Stimulated activated CD4-positive, alpha-beta T cell treated with anti-CD3 and anti-CD28 coated beads, TNF-alpha, amount 100 ng/mL, for 24 hours (primary cell): ENCODE measurements at regions not wholly inside any gene's neighbourhood (a gene's known extent, or its start where the extent isn't known, plus 50 kb on each side); places are given as distances from the start of the nearest gene placed in this dataset.

ENCODE experiments used
- DNase-seq, 3 experiments: peaks; one replicate each; pipeline ENCODE4 v3.0.0-alpha.2; 2020; ENCODE audit warnings: low read depth in 3 of 3

DNA sequence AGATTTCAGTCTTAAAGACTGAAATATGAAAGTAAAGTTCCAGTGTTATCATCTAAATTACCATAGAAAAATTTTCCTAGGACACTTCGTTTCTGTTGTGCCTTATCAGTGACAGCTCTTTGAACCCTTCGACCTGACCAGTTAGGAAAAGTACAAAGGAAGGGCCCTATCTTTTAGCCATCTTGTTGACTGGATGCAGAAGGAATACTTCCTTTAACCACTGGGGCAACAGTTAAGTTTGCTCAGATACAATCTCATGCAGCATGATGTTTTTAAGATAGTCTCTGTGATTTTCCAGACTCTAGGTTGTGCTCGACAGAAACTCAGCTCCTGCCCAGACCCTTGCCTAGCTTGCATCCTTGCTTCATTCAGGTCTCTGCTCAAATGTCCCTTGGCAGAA is 210.5 kb upstream of the RPS6KA3 start:
- DNase-seq, result no peak

DNA sequence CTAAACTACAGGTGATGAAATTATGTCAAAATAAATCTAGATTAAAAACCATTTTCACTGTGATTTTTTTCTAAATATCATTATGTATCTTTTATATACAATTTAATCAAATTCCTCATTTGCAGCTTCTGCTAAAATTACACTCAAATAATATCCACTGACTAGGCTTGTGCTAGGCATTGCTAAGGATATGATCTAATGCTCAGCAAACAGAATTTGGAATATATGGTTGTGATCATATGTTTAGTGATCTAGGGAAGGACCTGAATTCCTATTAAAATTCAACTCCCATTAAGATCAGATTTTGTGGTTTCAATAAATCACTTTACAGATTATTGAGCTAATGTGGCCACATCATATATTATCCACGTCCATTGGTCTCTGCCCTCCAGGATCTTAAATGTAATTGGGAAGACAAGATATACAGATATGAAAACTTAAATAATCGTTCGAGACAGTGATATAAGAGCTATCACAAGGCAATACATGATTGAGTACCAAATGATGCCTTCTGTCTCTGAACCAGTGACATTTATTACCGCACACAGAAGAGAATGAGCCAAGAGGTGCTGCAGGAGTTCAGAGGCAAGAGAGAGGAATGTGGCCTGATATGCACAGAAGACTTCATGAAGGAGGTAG is 206.0 kb upstream of the RPS6KA3 start:
- no peak for DNase-seq

DNA sequence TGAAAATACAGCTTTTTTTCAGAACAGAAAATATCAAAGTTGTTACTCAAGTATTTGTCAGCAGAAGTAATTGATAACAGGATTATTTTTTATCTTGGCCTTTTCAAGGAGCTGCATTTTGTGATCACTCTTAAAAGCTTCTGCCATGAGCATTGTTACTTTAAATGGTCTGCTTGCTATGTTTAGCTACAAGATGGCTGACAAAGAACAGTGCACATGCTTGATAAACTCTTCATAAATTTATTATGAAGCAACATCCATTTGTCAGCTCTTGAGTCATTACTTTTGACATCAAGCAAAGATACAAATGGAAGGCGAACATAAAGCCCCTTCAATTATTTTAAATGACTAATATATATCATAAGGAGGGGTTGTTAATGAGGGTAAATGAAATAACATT is 205.4 kb upstream of the RPS6KA3 start:
- no peak for DNase-seq

DNA sequence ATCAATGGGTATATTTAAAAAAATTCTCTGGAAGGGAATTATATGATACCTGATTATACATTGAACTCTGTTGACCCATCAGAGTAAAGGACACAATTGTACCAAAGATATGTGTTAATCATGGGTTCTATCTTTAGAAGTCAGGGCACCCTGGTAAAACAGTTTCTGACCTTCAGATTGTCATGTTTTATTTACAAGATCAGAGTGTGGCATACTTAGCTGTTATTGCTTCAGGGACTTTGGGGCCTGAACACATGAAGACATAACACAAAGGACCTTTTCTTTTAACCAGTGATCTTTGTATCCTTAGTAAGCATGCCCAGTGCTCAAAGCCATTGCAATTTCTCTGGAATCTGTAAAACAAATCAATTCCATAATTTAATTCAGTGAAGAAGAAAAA is 204.8 kb upstream of the RPS6KA3 start:
- no peak for DNase-seq

DNA sequence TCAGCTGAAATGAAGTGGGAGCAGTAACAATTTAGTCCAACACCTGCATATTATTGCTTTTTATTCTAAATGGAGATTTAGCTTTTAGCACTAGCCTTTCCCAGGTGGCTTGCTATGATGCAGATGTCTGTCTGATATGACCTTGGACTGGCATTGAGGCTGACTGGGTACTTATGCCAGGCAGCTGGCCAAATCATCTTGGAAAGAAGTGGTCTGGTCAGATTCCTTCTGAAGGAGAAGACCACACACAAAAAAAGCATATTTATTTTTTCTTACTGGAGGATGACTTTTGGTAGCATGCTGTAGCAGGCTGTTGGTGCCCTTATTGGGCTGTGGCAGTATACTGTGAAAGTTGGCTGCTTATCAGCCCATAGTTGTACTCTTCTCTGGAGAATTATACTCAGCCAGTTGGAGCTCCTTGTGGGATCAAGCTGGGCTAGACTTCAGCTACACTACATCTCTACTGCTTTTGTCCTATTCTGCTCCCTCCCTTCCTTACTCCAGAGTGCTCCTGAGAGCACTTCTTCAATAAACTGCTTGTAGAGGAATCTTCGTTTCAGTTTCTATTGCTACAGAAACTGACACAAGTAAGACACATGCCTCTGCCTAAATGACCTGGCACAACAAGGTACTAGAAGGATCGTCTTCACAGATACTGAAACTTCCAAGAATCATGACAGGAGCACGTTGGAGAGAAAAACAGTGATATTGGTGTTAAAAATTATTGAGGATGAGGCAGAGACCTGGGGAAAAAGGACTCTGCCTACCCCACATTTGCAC is 196.8 kb upstream of the RPS6KA3 start:
- no peak for DNase-seq

DNA sequence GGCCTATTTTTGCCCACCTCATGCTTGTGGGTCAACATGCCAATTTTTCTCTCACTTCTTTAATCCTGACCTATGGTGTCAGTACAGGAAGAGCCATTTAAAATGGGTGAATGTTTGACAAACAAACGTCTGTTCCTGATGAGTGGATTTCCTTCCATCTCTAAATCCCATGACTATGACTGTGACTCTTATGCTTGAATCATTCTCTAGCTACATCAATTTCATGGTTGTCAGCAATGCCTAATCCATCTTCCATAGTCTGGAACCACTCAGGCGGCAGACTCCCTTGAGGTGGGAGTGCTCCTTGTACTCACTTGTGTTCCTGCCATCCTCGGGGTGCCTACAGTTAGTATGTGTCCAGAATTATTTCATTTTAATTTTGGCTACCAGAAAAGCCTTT is 194.9 kb upstream of the RPS6KA3 start:
- DNase-seq, result no peak

DNA sequence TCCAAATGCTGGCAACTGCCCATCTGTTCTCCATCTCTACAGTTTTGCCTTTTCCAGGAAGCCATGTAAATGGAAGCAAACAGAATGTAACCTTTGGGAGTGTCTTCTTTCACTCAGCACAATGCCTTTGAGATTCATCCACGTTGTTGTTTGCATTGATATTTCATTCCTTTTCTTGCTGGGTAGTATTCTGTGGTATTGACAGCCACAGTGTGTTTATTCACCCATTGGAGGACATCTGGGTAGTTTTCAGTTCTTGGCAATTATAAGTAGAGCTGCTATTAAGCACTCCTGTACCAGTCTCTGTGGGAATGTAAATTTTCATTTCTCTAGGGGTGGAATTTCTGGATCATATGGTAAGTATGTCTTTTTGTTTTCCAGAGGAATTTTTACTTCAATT is 194.3 kb upstream of the RPS6KA3 start:
- no peak for DNase-seq

DNA sequence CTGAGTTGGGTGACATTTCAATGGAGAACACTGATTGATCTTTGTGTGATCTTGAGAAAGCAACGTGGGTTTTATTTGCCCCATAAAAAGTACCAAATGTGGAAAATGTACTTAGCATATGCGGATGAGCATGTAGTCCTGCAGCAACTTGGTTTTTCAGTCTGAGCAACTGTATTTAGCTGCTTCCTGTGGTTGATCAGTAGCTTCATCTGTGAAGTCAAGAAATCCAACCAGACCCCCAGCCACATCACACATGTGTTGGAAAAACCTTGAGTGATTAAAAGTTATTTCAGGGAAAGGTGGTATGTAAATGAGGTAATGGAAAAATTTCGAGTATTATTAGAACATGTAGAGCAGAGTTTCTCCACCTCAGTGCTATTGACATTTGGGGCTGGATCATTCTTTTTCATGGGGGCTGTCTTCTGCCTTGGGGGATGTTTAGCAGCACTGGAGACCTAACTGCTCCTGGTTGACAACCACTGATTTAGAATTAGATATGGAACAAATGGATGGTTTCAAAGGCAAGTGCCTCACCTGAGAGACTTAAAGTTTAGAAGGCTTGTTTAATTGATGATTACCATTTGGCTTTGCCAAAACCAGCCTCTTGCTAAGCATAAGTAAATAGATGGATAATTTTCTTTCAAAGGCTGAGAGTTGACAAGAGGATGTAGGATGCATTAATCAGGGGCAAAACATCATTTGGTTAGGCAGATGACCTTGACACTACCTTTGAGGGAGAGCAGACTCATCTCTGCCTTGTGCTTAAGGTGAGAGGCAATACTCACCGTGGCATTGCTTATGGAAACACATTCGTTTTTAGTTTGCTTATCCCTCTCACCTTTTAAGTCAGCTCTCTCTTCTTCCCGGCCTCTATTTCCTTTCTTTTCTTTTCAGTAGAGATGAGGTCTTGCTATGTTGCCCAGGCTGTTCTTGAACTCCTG is 193.0 kb upstream of the RPS6KA3 start:
- peak in 1 of 3 experiments; percentile 4 for DNase-seq

DNA sequence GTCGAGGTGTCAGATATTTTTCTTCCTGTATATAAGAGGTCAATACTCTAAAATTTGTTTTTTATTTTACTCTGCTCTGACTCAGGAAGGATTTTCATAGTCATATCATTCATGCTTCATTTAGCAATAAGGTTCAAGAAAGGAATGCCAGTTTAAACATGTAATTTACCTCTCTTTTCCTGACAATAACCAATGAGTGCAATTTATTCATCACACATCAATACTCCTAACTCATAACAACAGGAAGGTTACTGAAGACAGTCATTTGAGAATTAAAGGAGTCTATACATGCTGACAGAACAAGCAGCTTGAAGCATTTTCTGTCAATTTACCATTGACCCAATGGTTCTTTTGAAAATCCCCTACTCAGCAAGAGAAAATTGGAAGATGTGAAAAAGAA is 190.3 kb upstream of the RPS6KA3 start:
- no peak for DNase-seq

DNA sequence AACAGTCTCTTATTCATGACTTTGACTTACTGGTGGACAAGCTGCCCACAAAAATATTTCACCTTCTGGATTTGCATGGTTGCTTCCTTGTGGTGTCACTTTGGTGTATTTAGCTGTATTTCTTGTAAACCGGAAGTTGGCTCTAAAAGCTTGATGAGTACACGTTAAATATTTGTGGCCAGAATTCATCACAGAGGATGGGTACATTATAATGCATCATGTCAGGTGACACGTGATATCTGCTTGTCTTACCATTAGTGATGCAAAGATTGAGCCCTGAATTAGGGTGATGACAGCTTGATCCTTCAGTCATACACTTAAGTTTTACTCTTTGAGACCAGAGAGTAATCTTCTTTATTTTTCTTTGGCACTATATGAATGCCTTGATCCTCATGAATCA is 188.3 kb upstream of the RPS6KA3 start:
- no peak for DNase-seq

DNA sequence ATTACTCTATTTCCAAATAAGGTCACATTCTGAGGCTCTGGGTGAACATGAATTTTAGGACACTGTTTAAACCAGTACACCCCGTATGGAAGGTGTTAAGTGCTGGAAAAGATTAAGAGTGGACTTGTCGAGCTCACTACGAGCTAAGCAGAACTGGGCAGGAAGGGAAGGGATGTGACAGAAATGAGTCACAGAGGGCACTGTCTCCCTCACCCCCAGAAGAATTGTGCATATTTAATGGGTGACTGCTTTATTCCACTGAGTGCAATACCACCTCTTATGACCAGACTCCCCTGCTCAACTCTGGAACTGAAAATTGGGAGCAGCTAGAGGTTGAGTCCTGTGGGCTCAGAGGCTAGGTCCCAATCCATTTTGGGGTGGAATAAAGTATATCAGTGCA is 187.4 kb upstream of the RPS6KA3 start:
- no peak for DNase-seq

DNA sequence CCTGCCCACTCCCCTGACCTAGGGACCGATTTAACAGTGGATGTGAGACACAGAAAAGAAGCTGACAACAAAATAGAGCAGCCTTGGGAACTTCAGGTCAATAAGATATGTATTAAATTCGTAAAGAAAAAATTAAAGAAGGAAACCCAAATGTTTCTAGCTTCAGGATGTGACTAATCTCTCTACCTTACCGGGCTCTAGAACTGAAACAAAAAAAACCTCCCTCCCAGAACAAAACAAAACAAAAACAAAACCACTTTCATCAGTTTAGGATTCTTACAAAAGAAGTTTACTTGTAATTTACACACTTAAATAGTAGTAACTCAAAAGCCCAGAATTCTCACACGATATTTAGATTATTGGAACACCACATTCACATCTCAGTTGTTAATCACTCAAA is 185.8 kb upstream of the RPS6KA3 start:
- DNase-seq, result no peak

DNA sequence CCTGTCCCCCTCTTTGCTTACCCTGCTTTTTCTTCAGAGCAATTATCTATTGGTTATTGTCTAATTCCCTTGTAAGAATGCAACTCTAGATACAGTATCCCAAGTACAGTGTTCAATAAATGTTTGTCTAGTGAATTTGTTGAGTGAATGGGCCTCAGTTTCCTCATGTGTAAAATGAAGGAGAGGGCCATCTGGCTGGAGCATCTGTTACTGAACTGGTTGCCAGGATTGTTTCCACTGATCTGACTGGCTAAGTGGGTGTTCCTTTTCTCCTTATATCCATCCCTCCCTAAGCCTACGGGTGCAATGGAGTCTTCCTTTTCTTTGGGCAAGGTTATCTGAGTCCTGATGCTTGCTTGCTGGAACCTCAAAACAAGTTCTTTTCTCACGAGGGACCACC is 185.2 kb upstream of the RPS6KA3 start:
- DNase-seq, result no peak

DNA sequence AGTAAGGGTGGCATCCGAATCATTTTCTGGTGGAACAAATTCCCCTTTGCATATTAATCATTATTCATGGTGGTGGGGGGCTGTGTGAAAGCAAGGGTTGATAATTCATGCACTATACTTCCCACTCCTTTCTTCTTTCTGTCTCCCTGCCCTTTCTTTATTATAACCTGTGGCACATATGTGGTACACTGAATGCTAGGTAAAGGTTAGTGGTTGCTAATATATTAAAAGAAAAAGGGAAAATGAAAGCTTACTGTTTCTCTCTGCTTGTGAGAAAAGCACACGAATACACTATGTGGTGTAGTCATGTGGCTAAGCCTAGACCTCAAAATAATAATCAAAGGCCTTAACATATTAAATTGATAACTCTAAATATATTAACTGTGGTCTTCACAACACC is 178.4 kb upstream of the RPS6KA3 start:
- DNase-seq, result no peak

DNA sequence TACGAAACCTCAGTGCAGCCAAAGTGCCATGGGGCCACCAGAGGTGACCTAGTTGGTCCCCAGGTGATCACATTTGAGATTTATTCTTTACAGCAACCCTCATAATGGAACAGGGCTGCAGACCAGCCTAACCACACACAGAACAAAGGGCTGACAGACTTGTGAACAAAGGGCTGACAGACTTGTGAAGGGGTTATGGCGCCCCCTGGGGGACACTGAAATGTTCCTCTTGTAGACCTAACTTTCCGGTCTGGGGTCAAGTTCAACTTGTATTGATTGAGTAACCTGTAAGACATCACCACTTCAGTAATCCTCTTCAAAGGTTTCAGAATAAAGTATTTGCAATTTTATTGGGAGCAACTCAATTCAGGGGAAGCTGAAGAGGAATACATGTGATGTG is 175.9 kb upstream of the RPS6KA3 start:
- peak; percentile 53 to 82 (median 53) for DNase-seq

DNA sequence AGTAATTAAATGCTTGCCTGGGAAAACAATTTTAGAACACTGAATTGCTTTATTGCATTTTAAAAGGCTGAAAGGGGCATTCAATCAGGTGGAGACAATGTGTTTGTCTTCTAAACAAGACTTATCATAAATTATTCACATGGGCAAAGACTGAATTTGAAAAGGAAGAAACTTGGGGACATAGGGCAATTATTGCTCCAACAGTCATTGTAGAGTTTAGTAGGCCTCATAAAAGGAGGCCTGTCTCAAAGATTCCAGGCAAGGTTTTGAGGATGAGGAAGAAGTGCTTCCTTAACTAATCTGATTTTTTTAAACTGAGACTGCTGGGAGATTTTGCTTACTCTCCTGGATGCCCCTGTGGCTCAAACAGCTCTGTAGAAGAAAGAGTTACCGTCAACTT is 174.4 kb upstream of the RPS6KA3 start:
- no peak for DNase-seq

DNA sequence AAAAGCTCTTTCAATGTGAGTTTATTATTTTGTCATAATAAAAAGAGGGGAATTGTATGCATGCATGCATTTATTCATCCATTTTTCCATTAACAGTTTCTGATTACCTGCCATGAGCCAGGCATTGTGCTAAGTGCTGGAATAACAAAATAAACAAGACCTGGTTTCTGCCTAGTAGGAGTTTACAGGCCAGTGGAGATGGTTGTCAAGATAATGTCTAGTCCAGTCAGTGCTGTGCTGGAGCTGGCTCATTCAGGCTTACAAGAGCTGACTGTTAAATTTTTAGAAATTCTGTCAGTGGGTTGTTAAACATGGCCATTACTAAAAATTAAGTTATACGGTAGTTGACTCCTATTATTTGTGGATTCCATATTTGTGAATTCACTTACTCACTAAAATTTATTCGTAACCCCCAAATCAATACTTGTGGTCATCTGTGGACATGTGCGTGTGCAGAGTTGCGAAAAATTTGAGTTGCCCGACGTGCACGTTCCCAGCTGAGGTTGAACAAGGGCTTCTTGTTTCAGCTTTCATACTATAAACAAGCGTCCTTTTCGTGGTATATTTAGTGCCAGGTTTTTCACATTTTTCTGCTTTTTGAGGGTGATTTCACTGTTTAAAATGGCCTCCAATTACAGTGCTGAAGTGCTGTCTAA is 172.3 kb upstream of the RPS6KA3 start:
- DNase-seq, result no peak

DNA sequence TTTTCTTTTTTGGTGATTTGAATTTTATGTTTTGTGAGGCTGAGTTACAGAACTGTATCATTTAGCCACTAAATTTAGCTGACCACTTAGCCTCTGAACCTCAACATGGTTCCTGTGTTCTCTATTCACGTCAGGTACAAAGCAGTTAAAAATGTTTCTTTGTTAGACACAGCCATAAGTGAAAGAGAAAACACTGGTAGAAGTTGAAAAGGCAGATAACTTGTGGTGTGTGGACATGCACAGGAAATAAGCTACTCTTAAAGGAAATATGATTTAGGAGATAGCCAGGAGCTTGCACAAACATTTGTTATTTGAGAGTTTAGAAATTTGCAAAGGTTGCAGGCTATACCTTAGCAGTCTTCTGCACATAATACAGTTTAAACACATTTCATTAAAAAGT is 171.0 kb upstream of the RPS6KA3 start:
- no peak for DNase-seq

DNA sequence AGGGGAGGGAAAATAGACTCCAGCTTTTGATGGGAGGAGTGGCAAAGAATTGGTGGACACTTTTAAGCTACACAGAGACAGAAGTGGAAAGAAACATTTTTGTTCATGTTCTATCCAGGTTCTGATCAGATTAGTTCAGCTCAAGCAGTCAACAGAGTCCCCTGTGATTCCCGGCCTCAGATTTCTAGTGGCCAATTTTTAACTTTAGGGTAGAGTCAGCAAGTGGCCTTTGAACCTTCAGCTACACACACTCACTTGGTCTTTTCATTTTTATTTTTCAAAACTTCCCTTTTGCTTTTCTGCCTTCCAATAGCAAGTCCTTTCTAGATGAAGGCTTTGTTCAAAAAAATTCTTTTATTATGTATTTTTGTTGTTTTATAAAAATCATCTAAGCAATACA is 169.2 kb upstream of the RPS6KA3 start:
- no peak for DNase-seq

DNA sequence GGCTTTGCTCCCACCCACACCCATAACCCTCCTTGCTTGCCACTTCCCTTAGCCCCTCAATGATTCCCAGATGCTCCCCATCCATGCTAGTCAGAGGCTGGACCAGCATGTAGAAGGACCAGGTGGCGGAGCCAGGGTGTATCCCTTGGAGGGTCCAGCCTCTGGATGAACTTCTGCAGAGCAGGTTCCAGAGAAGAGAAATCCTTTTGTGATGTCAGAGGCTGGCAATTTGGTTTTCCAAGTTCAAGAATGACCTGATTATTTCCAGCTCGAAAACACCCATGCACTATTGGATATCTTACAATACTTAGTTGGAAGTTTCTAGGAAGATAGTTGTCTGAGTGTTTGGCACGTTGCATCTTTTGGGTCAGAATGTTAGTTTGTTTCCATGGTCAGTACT is 168.3 kb upstream of the RPS6KA3 start:
- no peak for DNase-seq

DNA sequence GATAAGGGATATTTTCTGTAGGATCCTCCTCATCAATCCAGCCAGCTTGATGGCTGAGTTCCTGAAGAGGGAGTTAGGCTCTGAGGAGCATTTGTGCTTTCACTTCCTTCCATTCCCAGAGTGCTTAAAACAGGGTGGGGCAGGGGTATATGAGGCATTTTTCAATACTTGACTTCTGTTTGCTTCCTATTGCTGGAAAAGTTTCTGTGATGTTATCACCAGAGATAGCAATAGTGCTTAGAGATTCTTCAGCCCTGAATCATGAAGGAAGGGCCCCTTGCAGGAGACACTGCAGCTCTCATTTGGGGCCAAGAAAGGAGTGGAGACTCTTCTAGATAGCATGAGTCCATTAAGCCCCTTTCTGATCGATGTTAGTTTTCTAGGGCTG is 166.7 kb upstream of the RPS6KA3 start:
- no peak for DNase-seq

DNA sequence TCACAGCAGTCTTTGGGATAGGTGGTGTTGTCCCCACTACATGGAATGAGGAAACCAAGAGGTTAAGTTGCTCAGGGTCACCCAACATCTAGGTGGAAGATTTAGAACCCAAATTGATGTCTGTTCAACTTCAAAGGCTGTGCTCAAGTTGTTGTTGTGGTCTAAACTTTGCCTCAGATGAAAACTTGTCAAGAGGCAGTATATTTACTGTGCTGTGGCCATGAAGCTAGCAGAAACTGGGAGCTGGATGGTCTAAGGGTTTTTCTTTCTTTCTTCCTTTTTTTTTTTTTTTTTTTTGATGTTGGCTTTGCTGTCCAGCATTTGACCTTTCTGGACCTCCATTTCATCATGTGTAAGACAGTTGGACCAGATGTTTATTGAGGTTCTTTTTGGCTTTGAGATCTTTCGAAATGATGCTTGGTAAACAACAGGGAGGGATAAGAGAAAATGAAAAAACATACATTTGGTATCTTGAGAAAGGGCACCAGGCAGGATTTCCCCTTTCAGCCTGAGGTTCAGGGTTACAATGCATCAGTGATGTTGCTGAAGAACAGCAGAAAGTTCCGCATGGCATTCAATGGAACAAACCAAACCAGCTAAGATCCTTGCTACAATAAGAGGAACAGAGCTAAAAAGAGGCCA is 166.2 kb upstream of the RPS6KA3 start:
- DNase-seq, result no peak
